Activated CD4-positive, CD25-positive, alpha-beta regulatory T cell treated with anti-CD3 and anti-CD28 coated beads, Interleukin-2, amount 50 U/mL, for 16 hours (primary cell): ENCODE measurements at regions not wholly inside any gene's neighbourhood (a gene's known extent, or its start where the extent isn't known, plus 50 kb on each side); places are given as distances from the start of the nearest gene placed in this dataset.
"Not testable (repeated sequence)": the region's sequence is repeated elsewhere in the genome, so short reads cannot be mapped to it uniquely, and the experiment has no call there.

ENCODE experiments used
- DNase-seq: peaks from one replicate; pipeline ENCODE4 v3.0.0-alpha.2; 2020; ENCODE audit warnings: low read depth, low spot score

GRCh38 chr9:97179616-97180015 is 127.8 kb upstream of the CCDC180 start:
- DNase-seq = no peak

GRCh38 chr9:97176206-97176605 is 131.3 kb upstream of the CCDC180 start:
- DNase-seq = no peak

- not testable (repeated sequence) for DNase-seq
Measured at GRCh38 chr9:97168174-97168573, 129.2 kb upstream of the CTSV start.

- not testable (repeated sequence) for DNase-seq
Measured at GRCh38 chr9:97166496-97167138, 127.7 kb upstream of the CTSV start.

GRCh38 chr9:97160255-97160654 is 121.3 kb upstream of the CTSV start:
- no peak for DNase-seq

- DNase-seq = not testable (repeated sequence)
Measured at GRCh38 chr9:97158722-97159121, 119.8 kb upstream of the CTSV start.

- not testable (repeated sequence) for DNase-seq
Measured at GRCh38 chr9:97155441-97155840, 116.5 kb upstream of the CTSV start.

- DNase-seq = no peak
Measured at GRCh38 chr9:97153967-97154366, 115.0 kb upstream of the CTSV start.

- DNase-seq = not testable (repeated sequence)
Measured at GRCh38 chr9:97153160-97153559, 114.2 kb upstream of the CTSV start.

- DNase-seq = not testable (repeated sequence)
Measured at GRCh38 chr9:97150471-97150870, 111.5 kb upstream of the CTSV start.

- not testable (repeated sequence) for DNase-seq
Measured at GRCh38 chr9:97148428-97148827, 109.5 kb upstream of the CTSV start.

GRCh38 chr9:97145680-97146079 is 106.7 kb upstream of the CTSV start:
- not testable (repeated sequence) for DNase-seq

GRCh38 chr9:97140566-97140965 is 101.6 kb upstream of the CTSV start:
- no peak for DNase-seq

- DNase-seq = no peak
Measured at GRCh38 chr9:97136421-97136820, 97.5 kb upstream of the CTSV start.

GRCh38 chr9:97133966-97134365 is 95.0 kb upstream of the CTSV start:
- DNase-seq = not testable (repeated sequence)

- no peak for DNase-seq
Measured at GRCh38 chr9:97132865-97133264, 93.9 kb upstream of the CTSV start.

- not testable (repeated sequence) for DNase-seq
Measured at GRCh38 chr9:97130864-97131263, 91.9 kb upstream of the CTSV start.

GRCh38 chr9:97130387-97130786 is 91.4 kb upstream of the CTSV start:
- DNase-seq = not testable (repeated sequence)

GRCh38 chr9:97128919-97129318 is 90.0 kb upstream of the CTSV start:
- no peak for DNase-seq

- no peak for DNase-seq
Measured at GRCh38 chr9:97124256-97124655, 85.3 kb upstream of the CTSV start.

- DNase-seq = no peak
Measured at GRCh38 chr9:97110696-97111095, 71.8 kb upstream of the CTSV start.

- no peak for DNase-seq
Measured at GRCh38 chr9:97109194-97109811, 70.4 kb upstream of the CTSV start.

- DNase-seq = not testable (repeated sequence)
Measured at GRCh38 chr9:97105220-97105619, 66.3 kb upstream of the CTSV start.
